Thymus (tissue), 11 donors: ENCODE measurements at regions not wholly inside any gene's neighbourhood (a gene's known extent, or its start where the extent isn't known, plus 50 kb on each side); places are given as distances from the start of the nearest gene placed in this dataset.
A peak's percentile ranks its signal among the peaks of the same experiment; 100 is the strongest.

Experiments used
- DNase-seq, 9 donors: peaks; one replicate each; pipeline ENCODE4 v3.0.0-alpha.2; 2013; ENCODE audit warnings: low spot score in 9 of 9, low read depth in 6 of 9, missing footprints in 1 of 9
- H3K27ac ChIP-seq, 2 donors: one replicate each; pipeline ENCODE4 v1.5.1; 2013; ENCODE audit warnings: control low read depth in 1 of 2, low read depth in 1 of 2, low read length in 1 of 2, mild to moderate bottlenecking in 1 of 2, moderate library complexity in 1 of 2
- H3K27me3 ChIP-seq, 2 donors: one replicate each; pipeline ENCODE4 v1.5.1; 2013; ENCODE audit warnings: low read length in 1 of 2; ENCODE audit not compliant: control insufficient read depth in 2 of 2, insufficient read depth in 1 of 2
- H3K36me3 ChIP-seq, 2 donors: one replicate each; pipeline ENCODE4 v1.5.1; 2013; ENCODE audit warnings: low read length in 1 of 2, mild to moderate bottlenecking in 1 of 2, moderate library complexity in 1 of 2; ENCODE audit not compliant: control insufficient read depth in 2 of 2, insufficient read depth in 2 of 2
- H3K4me1 ChIP-seq, 2 donors: one replicate each; pipeline ENCODE4 v1.5.1; 2013; ENCODE audit warnings: low read length in 2 of 2; ENCODE audit not compliant: control insufficient read depth in 2 of 2, insufficient read depth in 2 of 2
- H3K4me3 ChIP-seq, 2 donors: one replicate each; pipeline ENCODE4 v1.5.1; 2013; ENCODE audit warnings: low read length in 2 of 2, control low read depth in 1 of 2, mild to moderate bottlenecking in 1 of 2
- H3K9me3 ChIP-seq, 2 donors: one replicate each; pipeline ENCODE4 v1.5.1; 2013; ENCODE audit warnings: low read length in 1 of 2, mild to moderate bottlenecking in 1 of 2; ENCODE audit not compliant: control insufficient read depth in 2 of 2, insufficient read depth in 1 of 2
- WGBS: extraction: QIAGEN DNeasy Blood & Tissue Kit; methylation state at CpG from one replicate; pipeline ENCODE4 v1.1.7; 2013; 5-methylcytosine and 5-hydroxymethylcytosine counted together
- donor health status: healthy.

GRCh38 chr21:38913893-38914527, 108.3 kb downstream of the ETS2 start:
- no peaks in the 10 kb centered on the region for H3K9me3 ChIP-seq
- H3K27ac ChIP-seq: peak overlapping the region; percentile 10 to 74
- H3K4me3 ChIP-seq: no peak overlapping the region
- no peak for DNase-seq
- peaks cover 3 to 36% of the 10 kb centered on the region in 2 donors for H3K4me1 ChIP-seq
- no peaks in the 10 kb centered on the region for H3K36me3 ChIP-seq
- WGBS: 95% methylated on average over 3 of the region's 3 CpGs
- H3K27me3 ChIP-seq: peaks cover 0 to 2% of the 10 kb centered on the region in 2 donors

- Histone ChIP-seq H3K36me3 (no peaks in the 10 kb centered on the region), H3K27ac (peak overlapping the region; percentile 50 to 68), H3K4me3 (no peak overlapping the region), H3K4me1 (peaks cover 3 to 36% of the 10 kb centered on the region in 2 donors), H3K9me3 (no peaks in the 10 kb centered on the region), H3K27me3 (peaks cover 0 to 2% of the 10 kb centered on the region in 2 donors)
- DNase-seq: peak in 3 of 9 donors; percentile 25 to 47 (median 32)
- 82% methylated on average over 32 of the region's 32 CpGs for WGBS
Observed at GRCh38 chr21:38913120-38913892, 107.6 kb downstream of the ETS2 start.

- H3K27ac ChIP-seq: peak overlapping the region; percentile 50 to 85
- no peaks in the 10 kb centered on the region for H3K9me3 ChIP-seq
- H3K4me1 ChIP-seq: peaks cover 3 to 32% of the 10 kb centered on the region in 2 donors
- H3K4me3 ChIP-seq: no peak overlapping the region
- no peak for DNase-seq
- H3K36me3 ChIP-seq: no peaks in the 10 kb centered on the region
- peaks cover 0 to 2% of the 10 kb centered on the region in 2 donors for H3K27me3 ChIP-seq
- WGBS: 90% methylated on average over 6 of the region's 6 CpGs
Observed at GRCh38 chr21:38912789-38913119, 107.0 kb downstream of the ETS2 start.

GRCh38 chr21:38912102-38912629, 106.4 kb downstream of the ETS2 start:
- Histone ChIP-seq H3K9me3 (no peaks in the 10 kb centered on the region), H3K36me3 (no peaks in the 10 kb centered on the region), H3K4me3 (no peak overlapping the region), H3K4me1 (peaks cover 3 to 31% of the 10 kb centered on the region in 2 donors), H3K27me3 (peaks cover 0 to 2% of the 10 kb centered on the region in 2 donors), H3K27ac (peak overlapping the region in 1 of 2 donors; percentile 0)
- no peak for DNase-seq
- WGBS: 97% methylated on average over 7 of the region's 7 CpGs

GRCh38 chr21:38911484-38912101, 105.9 kb downstream of the ETS2 start:
- Histone ChIP-seq H3K9me3 (no peaks in the 10 kb centered on the region), H3K4me3 (no peak overlapping the region), H3K27ac (peak overlapping the region in 1 of 2 donors; percentile 0), H3K27me3 (peaks cover 0 to 2% of the 10 kb centered on the region in 2 donors), H3K36me3 (no peaks in the 10 kb centered on the region), H3K4me1 (peaks cover 3 to 33% of the 10 kb centered on the region in 2 donors)
- 96% methylated on average over 3 of the region's 3 CpGs for WGBS
- DNase-seq: no peak

- H3K4me3 ChIP-seq: no peak overlapping the region
- peaks cover 0 to 2% of the 10 kb centered on the region in 2 donors for H3K27me3 ChIP-seq
- no peak for DNase-seq
- peaks cover 3 to 30% of the 10 kb centered on the region in 2 donors for H3K4me1 ChIP-seq
- 94% methylated on average over 9 of the region's 9 CpGs for WGBS
- H3K9me3 ChIP-seq: no peaks in the 10 kb centered on the region
- H3K27ac ChIP-seq: peak overlapping the region in 1 of 2 donors; percentile 15
- H3K36me3 ChIP-seq: no peaks in the 10 kb centered on the region
Observed at GRCh38 chr21:38910390-38911067, 104.8 kb downstream of the ETS2 start.

- 95% methylated on average over 7 of the region's 7 CpGs for WGBS
- Histone ChIP-seq H3K9me3 (no peaks in the 10 kb centered on the region), H3K4me1 (peaks cover 3 to 27% of the 10 kb centered on the region in 2 donors), H3K36me3 (no peaks in the 10 kb centered on the region), H3K27ac (peak overlapping the region in 1 of 2 donors; percentile 37), H3K27me3 (peaks cover 0 to 2% of the 10 kb centered on the region in 2 donors), H3K4me3 (no peak overlapping the region)
- DNase-seq: no peak
Observed at GRCh38 chr21:38909929-38910328, 104.2 kb downstream of the ETS2 start.

GRCh38 chr21:38909109-38909508, 103.4 kb downstream of the ETS2 start:
- no peaks in the 10 kb centered on the region for H3K36me3 ChIP-seq
- peak overlapping the region in 1 of 2 donors; percentile 67 for H3K27ac ChIP-seq
- no peaks in the 10 kb centered on the region for H3K9me3 ChIP-seq
- peaks cover 0 to 24% of the 10 kb centered on the region in 2 donors for H3K4me1 ChIP-seq
- H3K4me3 ChIP-seq: no peak overlapping the region
- no peak for DNase-seq
- 97% methylated on average over 8 of the region's 8 CpGs for WGBS
- peaks cover 0 to 2% of the 10 kb centered on the region in 2 donors for H3K27me3 ChIP-seq
